Ovary (tissue), 7 donors: ENCODE measurements at regions not wholly inside any gene's neighbourhood (a gene's known extent, or its start where the extent isn't known, plus 50 kb on each side); places are given as distances from the start of the nearest gene placed in this dataset.

Experiments used
- DNase-seq, 5 donors: peaks; one replicate each; pipeline ENCODE4 v3.0.0-alpha.2; 2019 to 2020
- H3K27ac ChIP-seq, 2 donors: fragments of 200-600 bp; one replicate each; pipeline versions ENCODE4 v1.5.1 to v1.8.0; 2019 to 2022
- H3K27me3 ChIP-seq: fragments of 200-600 bp; one replicate; pipeline ENCODE4 v1.8.0; 2022
- H3K36me3 ChIP-seq: fragments of 200-600 bp; sonication (generic); one replicate; pipeline ENCODE4 v1.5.1; 2019
- H3K4me1 ChIP-seq: one replicate; pipeline ENCODE4 v1.8.1; 2013; ENCODE audit warnings: mild to moderate bottlenecking, moderate library complexity; ENCODE audit not compliant: insufficient read depth
- H3K4me3 ChIP-seq: fragments of 200-600 bp; sonication (generic); one replicate; pipeline ENCODE4 v1.5.1; 2017
- H3K9me3 ChIP-seq, 2 donors: fragments of 200-600 bp in 1 of 2; sonication (generic) in 1 of 2; one replicate each; pipeline versions ENCODE4 v1.5.1 to v1.8.1; 2013 to 2019; ENCODE audit warnings: mild to moderate bottlenecking in 1 of 2, moderate library complexity in 1 of 2
- EP300 ChIP-seq: sonication (generic); formaldehyde crosslinking; IDR thresholded peaks from one replicate; pipeline ENCODE4 v1.6.1; 2017; ENCODE audit warnings: antibody characterized with exemption
- POLR2A ChIP-seq: fragments of 450-650 bp; IDR thresholded peaks from one replicate; pipeline ENCODE4 v1.6.1; 2017; ENCODE audit warnings: antibody characterized with exemption, mild to moderate bottlenecking, moderate library complexity
- WGBS, 3 donors: extraction: QIAGEN DNeasy Blood & Tissue Kit in 1 of 3; methylation state at CpG; one replicate each; pipeline versions ENCODE4 v1.1.5 to v1.1.7; 2013 to 2017; 5-methylcytosine and 5-hydroxymethylcytosine counted together
- intact Hi-C, 4 donors: fragments of 100-400 bp; cut with DNase I; formaldehyde crosslinking; loops; one replicate each; pipeline versions ENCODE4 v1.11.0 to v1.15.1; 2022 to 2023
- TF ChIP-seq, protein P1 (sequence below), 3 donors: fragments of 450-650 bp in 2 of 3; fragments of 200-600 bp in 1 of 3; IDR thresholded peaks; one replicate each; pipeline versions ENCODE4 v1.5.1 to v1.8.0; 2016 to 2022; ENCODE audit warnings: antibody characterized with exemption in 3 of 3, mild to moderate bottlenecking in 1 of 3
- donor health status: DM: no; HTN: no; CAD: no; lungs with moderate emphysema.
- donor health status: DM: no; HTN: no; CAD: no.
- donor health status: Bipolar disorder and iron deficiency.
- donor health status: DM: no; HTN: no; CAD: no.
- donor health status: DM: yes; HTN: yes; CAD: no.

- Histone ChIP-seq H3K27me3 (no peaks in the 10 kb centered on the region), H3K9me3 (no peaks in the 10 kb centered on the region), H3K4me1 (no peaks in the 10 kb centered on the region), H3K36me3 (no peaks in the 10 kb centered on the region), H3K27ac (no peak overlapping the region), H3K4me3 (no peak overlapping the region)
- WGBS, 3 donors, result 82 to 85% (median 82%) methylated on average over 5 of the region's 5 CpGs
- intact Hi-C loops, result no loop called here
- TF ChIP-seq EP300, result no peak
- TF ChIP-seq POLR2A, result no peak
- DNase-seq, result no peak
Measured at GRCh38 chr18:63043516-63043915, 276.1 kb downstream of the BCL2 start.

- no peaks in the 10 kb centered on the region for H3K9me3 ChIP-seq
- intact Hi-C loops, result no loop called here
- H3K27me3 ChIP-seq, result no peaks in the 10 kb centered on the region
- no peak overlapping the region for H3K27ac ChIP-seq
- TF ChIP-seq POLR2A (no peak), EP300 (no peak)
- TF ChIP-seq, protein P1, sequence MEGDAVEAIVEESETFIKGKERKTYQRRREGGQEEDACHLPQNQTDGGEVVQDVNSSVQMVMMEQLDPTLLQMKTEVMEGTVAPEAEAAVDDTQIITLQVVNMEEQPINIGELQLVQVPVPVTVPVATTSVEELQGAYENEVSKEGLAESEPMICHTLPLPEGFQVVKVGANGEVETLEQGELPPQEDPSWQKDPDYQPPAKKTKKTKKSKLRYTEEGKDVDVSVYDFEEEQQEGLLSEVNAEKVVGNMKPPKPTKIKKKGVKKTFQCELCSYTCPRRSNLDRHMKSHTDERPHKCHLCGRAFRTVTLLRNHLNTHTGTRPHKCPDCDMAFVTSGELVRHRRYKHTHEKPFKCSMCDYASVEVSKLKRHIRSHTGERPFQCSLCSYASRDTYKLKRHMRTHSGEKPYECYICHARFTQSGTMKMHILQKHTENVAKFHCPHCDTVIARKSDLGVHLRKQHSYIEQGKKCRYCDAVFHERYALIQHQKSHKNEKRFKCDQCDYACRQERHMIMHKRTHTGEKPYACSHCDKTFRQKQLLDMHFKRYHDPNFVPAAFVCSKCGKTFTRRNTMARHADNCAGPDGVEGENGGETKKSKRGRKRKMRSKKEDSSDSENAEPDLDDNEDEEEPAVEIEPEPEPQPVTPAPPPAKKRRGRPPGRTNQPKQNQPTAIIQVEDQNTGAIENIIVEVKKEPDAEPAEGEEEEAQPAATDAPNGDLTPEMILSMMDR (IDR thresholded peaks at IDR 0.05), result no peak
- H3K4me1 ChIP-seq, result no peaks in the 10 kb centered on the region
- H3K4me3 ChIP-seq, result no peak overlapping the region
- DNase-seq, result no peak
- no peaks in the 10 kb centered on the region for H3K36me3 ChIP-seq
Measured at GRCh38 chr18:63042351-63042750, 277.2 kb downstream of the BCL2 start.

DNA sequence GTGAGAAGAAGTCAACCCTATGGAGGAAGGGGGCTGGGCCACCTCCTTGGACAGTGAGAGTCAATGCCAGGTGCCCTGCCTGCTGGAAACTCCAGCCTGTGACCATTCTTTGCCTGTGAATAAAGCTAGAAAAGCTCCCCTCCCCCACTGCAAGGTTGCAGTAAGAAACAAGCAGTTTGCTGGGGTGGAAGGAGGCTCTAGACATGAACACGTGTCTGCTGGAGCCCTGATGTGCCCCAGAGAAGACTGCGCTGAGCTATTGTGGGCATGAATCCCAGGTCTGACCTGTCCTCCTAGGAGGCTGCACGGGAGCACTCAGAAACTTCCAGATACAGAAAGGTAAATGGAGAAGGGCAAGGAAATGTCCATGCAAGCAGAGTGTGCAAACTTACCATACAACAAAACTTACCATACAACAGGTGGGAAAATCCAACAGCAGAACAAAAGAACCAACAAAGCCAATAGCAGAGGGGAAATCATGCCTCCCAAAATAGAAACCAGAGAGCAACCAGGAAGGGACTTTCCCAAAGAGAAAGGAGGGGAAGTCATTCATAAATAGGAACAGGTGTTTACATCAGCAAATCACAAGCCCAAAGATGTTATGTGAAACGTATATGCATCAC, 278.7 kb downstream of the BCL2 start:
- no peak overlapping the region for H3K4me3 ChIP-seq
- no peak for DNase-seq
- no peaks in the 10 kb centered on the region for H3K9me3 ChIP-seq
- H3K4me1 ChIP-seq, result no peaks in the 10 kb centered on the region
- H3K27ac ChIP-seq, result no peak overlapping the region
- 66 to 75% (median 70%) methylated on average over 4 of the region's 4 CpGs for WGBS, 3 donors
- H3K36me3 ChIP-seq, result no peaks in the 10 kb centered on the region
- no peaks in the 10 kb centered on the region for H3K27me3 ChIP-seq
- TF ChIP-seq, protein P1 (IDR thresholded peaks at IDR 0.05), result no peak
- TF ChIP-seq EP300, result no peak
- TF ChIP-seq POLR2A, result no peak
- intact Hi-C loops, result no loop called here

- no peak for DNase-seq
- H3K27ac ChIP-seq, result no peak overlapping the region
- H3K36me3 ChIP-seq, result no peaks in the 10 kb centered on the region
- WGBS, 3 donors, result 60 to 68% (median 68%) methylated on average over 2 of the region's 2 CpGs
- no peaks in the 10 kb centered on the region for H3K4me1 ChIP-seq
- TF ChIP-seq EP300 (no peak), POLR2A (no peak)
- TF ChIP-seq, protein P1 (IDR thresholded peaks at IDR 0.05), result no peak
- no peak overlapping the region for H3K4me3 ChIP-seq
- no peaks in the 10 kb centered on the region for H3K27me3 ChIP-seq
- H3K9me3 ChIP-seq, result no peaks in the 10 kb centered on the region
- intact Hi-C loops, result loop anchor here in 1 of 4 donors (5.0 kb wide), 1 partner anchor 1225 kb away; no protein-coding TSS in a partner anchor
Measured at GRCh38 chr18:63037491-63037890, 282.1 kb downstream of the BCL2 start.

DNA sequence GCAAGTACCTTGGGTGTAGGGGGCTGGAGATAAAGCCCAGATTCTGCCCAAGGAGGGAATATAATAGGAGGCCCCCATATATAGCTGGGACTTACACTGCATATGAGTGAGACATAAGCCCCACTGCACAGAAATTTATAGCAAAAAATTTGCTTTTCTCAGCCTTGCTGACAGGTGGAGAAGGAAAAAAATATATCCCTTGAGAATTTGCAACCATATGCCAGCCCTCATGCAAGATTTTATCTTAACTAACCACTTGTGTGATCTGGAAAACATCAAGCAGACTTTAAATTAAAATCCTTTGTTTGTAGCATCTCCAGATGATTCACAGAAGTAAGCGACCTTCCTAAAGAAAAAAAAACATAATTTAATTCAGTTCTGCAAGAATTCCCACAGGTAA, 288.2 kb downstream of the BCL2 start:
- Histone ChIP-seq H3K36me3 (no peaks in the 10 kb centered on the region), H3K27ac (no peak overlapping the region), H3K4me3 (no peak overlapping the region), H3K9me3 (no peaks in the 10 kb centered on the region), H3K4me1 (no peaks in the 10 kb centered on the region), H3K27me3 (no peaks in the 10 kb centered on the region)
- intact Hi-C loops, result no loop called here
- no peak for TF ChIP-seq POLR2A
- TF ChIP-seq, protein P1 (IDR thresholded peaks at IDR 0.05), result no peak
- no peak for TF ChIP-seq EP300
- no peak for DNase-seq
- WGBS, 3 donors, result 23 to 49% (median 45%) methylated on average over 1 of the region's 1 CpG
